ENCODE measurements at regions not wholly inside any gene's neighbourhood (a gene's known extent, or its start where the extent isn't known, plus 50 kb on each side); places are given as distances from the start of the nearest gene placed in this dataset.
"Not testable (repeated sequence)": the region's sequence is repeated elsewhere in the genome, so short reads cannot be mapped to it uniquely, and the experiment has no call there.

DNA sequence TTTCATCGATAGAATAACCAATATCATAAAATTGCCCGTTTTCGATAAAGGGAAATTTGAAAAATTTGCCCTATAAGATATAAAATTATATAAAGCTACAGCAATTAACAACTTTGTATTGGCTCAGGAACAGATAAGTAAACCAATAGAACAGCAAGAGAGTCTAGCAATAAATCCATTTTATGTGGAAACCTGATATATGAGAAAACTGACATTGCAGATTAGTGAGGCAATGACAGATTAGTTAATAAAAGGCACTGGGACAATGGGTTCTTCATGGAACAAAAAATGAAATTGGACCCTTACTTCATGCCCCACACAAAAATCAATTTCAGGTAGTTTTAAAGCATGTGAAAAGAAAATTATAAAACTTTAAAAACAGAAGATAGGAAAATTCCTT lies 169.9 kb upstream of the ST6GALNAC5 start:
- Histone ChIP-seq H3F3A (ENCODE audit: low read depth) (no peaks in the 10 kb centered on the region), H4K20me1 (ENCODE audit: low read depth) (no peaks in the 10 kb centered on the region), H3K79me2 (ENCODE audit: low read depth) (no peaks in the 10 kb centered on the region), H3K27me3 (no peaks in the 10 kb centered on the region), H2AFZ (replicated peaks) (no peak overlapping the region), H3K4me2 (no peak overlapping the region), H3K36me3 (no peaks in the 10 kb centered on the region), H3K9me3 (ENCODE audit: low read depth) (no peaks in the 10 kb centered on the region), H3K9ac (no peak overlapping the region), H3K27ac (no peak overlapping the region), H3K4me1 (no peaks in the 10 kb centered on the region), H3K4me3 (no peak overlapping the region)
- H3K9me3 Mint-ChIP-seq: peaks cover 5% of the 10 kb centered on the region
- no peaks in the 10 kb centered on the region for H3K36me3 Mint-ChIP-seq
- H3K27ac Mint-ChIP-seq: no peak overlapping the region
- DNase-seq (ENCODE audit: low spot score): no peak
- H3K27me3 Mint-ChIP-seq (ENCODE audit: insufficient read depth, low read depth): no peaks in the 10 kb centered on the region
- no peak for TF ChIP-seq EZH2 (IDR thresholded peaks at IDR 0.05)
- TF ChIP-seq EZH2phosphoT487 (IDR thresholded peaks at IDR 0.05): no peak
- H3K4me3 Mint-ChIP-seq: no peak overlapping the region
- no peaks in the 10 kb centered on the region for H3K4me1 Mint-ChIP-seq

DNA sequence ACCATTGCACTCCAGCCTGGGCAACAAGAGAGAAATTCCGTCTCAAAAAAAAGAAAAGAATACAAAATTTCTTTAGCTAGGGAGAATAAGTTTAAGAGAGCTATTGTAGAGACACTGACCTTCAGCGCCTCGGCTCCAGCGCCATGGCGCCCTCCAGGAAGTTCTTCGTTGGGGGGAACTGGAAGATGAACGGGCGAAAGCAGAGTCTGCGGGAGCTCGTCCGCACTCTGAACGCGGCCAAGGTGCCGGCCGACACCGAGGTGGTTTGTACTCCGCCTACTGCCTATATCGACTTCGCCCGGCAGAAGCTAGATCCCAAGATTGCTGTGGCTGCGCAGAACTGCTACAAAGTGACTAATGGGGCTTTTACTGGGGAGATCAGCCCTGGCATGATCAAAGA lies 167.6 kb upstream of the ST6GALNAC5 start:
- not testable (repeated sequence) for H3K4me1 Mint-ChIP-seq; H3K4me3 ChIP-seq; H3K36me3 Mint-ChIP-seq; H3K4me2 ChIP-seq; H4K20me1 ChIP-seq (ENCODE audit: low read depth); H3F3A ChIP-seq (ENCODE audit: low read depth); H3K27me3 Mint-ChIP-seq (ENCODE audit: insufficient read depth, low read depth); H3K4me1 ChIP-seq; H3K9me3 ChIP-seq (ENCODE audit: low read depth); H2AFZ ChIP-seq (replicated peaks); H3K36me3 ChIP-seq; DNase-seq (ENCODE audit: low spot score); H3K79me2 ChIP-seq (ENCODE audit: low read depth); H3K4me3 Mint-ChIP-seq; H3K27me3 ChIP-seq; H3K9ac ChIP-seq; H3K9me3 Mint-ChIP-seq; H3K27ac Mint-ChIP-seq; H3K27ac ChIP-seq

DNA sequence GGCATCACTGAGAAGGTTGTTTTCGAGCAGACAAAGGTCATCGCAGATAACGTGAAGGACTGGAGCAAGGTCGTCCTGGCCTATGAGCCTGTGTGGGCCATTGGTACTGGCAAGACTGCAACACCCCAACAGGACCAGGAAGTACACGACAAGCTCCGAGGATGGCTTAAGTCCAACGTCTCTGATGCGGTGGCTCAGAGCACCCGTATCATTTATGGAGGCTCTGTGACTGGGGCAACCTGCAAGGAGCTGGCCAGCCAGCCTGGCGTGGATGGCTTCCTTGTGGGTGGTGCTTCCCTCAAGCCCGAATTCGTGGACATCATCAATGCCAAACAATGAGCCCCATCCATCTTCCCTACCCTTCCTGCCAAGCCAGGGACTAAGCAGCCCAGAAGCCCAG lies 167.1 kb upstream of the ST6GALNAC5 start:
- not testable (repeated sequence) for H3K9ac ChIP-seq; H3K27ac Mint-ChIP-seq; H3K4me2 ChIP-seq; H3K36me3 Mint-ChIP-seq; H3K4me3 Mint-ChIP-seq; H3K4me3 ChIP-seq; H3K9me3 Mint-ChIP-seq; H3K27ac ChIP-seq; H3K9me3 ChIP-seq (ENCODE audit: low read depth); H3K36me3 ChIP-seq; H3K4me1 Mint-ChIP-seq; H2AFZ ChIP-seq (replicated peaks); DNase-seq (ENCODE audit: low spot score); H3K4me1 ChIP-seq; H3F3A ChIP-seq (ENCODE audit: low read depth); H3K79me2 ChIP-seq (ENCODE audit: low read depth); H3K27me3 Mint-ChIP-seq (ENCODE audit: insufficient read depth, low read depth); H4K20me1 ChIP-seq (ENCODE audit: low read depth); H3K27me3 ChIP-seq

DNA sequence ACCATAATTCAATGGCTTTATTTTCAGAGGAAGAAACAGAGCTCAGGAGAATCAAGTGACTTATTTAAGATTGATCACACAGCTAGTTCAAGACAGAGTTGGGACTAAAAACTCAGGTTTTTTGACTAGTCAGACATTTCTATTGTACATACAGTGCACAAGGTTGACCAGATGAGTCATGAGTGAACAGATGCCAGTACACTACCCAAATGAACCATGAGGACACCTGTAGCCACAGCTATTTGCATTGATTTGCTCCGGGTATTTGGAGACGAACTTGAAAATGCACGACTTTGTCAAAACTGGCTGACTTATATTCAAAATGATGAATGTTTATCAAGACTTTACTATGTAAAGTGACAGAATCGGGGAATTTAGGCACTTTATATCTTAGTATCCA lies 161.7 kb upstream of the ST6GALNAC5 start:
- H3F3A ChIP-seq (ENCODE audit: low read depth): no peaks in the 10 kb centered on the region
- H4K20me1 ChIP-seq (ENCODE audit: low read depth): no peaks in the 10 kb centered on the region
- no peaks in the 10 kb centered on the region for H3K36me3 Mint-ChIP-seq
- H3K27me3 Mint-ChIP-seq (ENCODE audit: insufficient read depth, low read depth): no peaks in the 10 kb centered on the region
- no peaks in the 10 kb centered on the region for H3K79me2 ChIP-seq (ENCODE audit: low read depth)
- H3K4me1 ChIP-seq: no peaks in the 10 kb centered on the region
- H3K27ac Mint-ChIP-seq: no peak overlapping the region
- no peaks in the 10 kb centered on the region for H3K27me3 ChIP-seq
- no peak overlapping the region for H3K4me3 ChIP-seq
- H2AFZ ChIP-seq (replicated peaks): no peak overlapping the region
- H3K4me1 Mint-ChIP-seq: no peaks in the 10 kb centered on the region
- H3K9ac ChIP-seq: no peak overlapping the region
- TF ChIP-seq EZH2 (IDR thresholded peaks at IDR 0.05): no peak
- no peak for TF ChIP-seq EZH2phosphoT487 (IDR thresholded peaks at IDR 0.05)
- peaks cover under 1% of the 10 kb centered on the region for H3K9me3 Mint-ChIP-seq
- H3K9me3 ChIP-seq (ENCODE audit: low read depth): no peaks in the 10 kb centered on the region
- no peak overlapping the region for H3K27ac ChIP-seq
- no peaks in the 10 kb centered on the region for H3K36me3 ChIP-seq
- no peak for DNase-seq (ENCODE audit: low spot score)
- H3K4me3 Mint-ChIP-seq: no peak overlapping the region
- H3K4me2 ChIP-seq: no peak overlapping the region

DNA sequence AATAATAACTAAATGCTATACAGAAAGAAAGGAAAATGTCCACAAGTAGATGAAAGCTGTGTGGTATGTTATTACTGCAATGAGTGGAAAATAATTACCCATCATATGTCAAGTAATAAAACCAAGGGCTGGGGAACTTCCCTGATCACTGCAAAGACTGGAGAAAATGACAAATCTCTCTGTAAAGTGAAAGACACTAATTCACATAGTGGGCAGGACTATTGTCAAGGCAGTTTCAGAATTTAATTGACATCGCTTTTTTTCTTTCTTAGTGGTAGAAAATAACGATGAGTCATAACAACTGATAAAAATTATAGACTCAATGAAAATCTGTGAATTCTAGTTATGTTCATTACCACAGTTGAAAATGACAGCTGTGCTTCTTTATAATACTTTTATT lies 153.7 kb upstream of the ST6GALNAC5 start:
- no peaks in the 10 kb centered on the region for H3K79me2 ChIP-seq (ENCODE audit: low read depth)
- no peak overlapping the region for H2AFZ ChIP-seq (replicated peaks)
- H3K9me3 Mint-ChIP-seq: no peaks in the 10 kb centered on the region
- H3K4me2 ChIP-seq: no peak overlapping the region
- H4K20me1 ChIP-seq (ENCODE audit: low read depth): no peaks in the 10 kb centered on the region
- no peaks in the 10 kb centered on the region for H3K36me3 ChIP-seq
- H3K4me3 ChIP-seq: no peak overlapping the region
- no peaks in the 10 kb centered on the region for H3K27me3 Mint-ChIP-seq (ENCODE audit: insufficient read depth, low read depth)
- no peak overlapping the region for H3K27ac Mint-ChIP-seq
- H3K4me3 Mint-ChIP-seq: no peak overlapping the region
- TF ChIP-seq EZH2 (IDR thresholded peaks at IDR 0.05) (no peak), EZH2phosphoT487 (IDR thresholded peaks at IDR 0.05) (no peak)
- TF ChIP-seq, protein P1, sequence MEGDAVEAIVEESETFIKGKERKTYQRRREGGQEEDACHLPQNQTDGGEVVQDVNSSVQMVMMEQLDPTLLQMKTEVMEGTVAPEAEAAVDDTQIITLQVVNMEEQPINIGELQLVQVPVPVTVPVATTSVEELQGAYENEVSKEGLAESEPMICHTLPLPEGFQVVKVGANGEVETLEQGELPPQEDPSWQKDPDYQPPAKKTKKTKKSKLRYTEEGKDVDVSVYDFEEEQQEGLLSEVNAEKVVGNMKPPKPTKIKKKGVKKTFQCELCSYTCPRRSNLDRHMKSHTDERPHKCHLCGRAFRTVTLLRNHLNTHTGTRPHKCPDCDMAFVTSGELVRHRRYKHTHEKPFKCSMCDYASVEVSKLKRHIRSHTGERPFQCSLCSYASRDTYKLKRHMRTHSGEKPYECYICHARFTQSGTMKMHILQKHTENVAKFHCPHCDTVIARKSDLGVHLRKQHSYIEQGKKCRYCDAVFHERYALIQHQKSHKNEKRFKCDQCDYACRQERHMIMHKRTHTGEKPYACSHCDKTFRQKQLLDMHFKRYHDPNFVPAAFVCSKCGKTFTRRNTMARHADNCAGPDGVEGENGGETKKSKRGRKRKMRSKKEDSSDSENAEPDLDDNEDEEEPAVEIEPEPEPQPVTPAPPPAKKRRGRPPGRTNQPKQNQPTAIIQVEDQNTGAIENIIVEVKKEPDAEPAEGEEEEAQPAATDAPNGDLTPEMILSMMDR (IDR thresholded peaks at IDR 0.05): no peak
- H3K9ac ChIP-seq: no peak overlapping the region
- H3K36me3 Mint-ChIP-seq: no peaks in the 10 kb centered on the region
- no peaks in the 10 kb centered on the region for H3K27me3 ChIP-seq
- H3K27ac ChIP-seq: no peak overlapping the region
- no peaks in the 10 kb centered on the region for H3K4me1 ChIP-seq
- no peak for DNase-seq (ENCODE audit: low spot score)
- H3K4me1 Mint-ChIP-seq: no peaks in the 10 kb centered on the region
- H3F3A ChIP-seq (ENCODE audit: low read depth): no peaks in the 10 kb centered on the region
- no peaks in the 10 kb centered on the region for H3K9me3 ChIP-seq (ENCODE audit: low read depth)
